HG03442 (cell line): ENCODE measurements at regions not wholly inside any gene's neighbourhood (a gene's known extent, or its start where the extent isn't known, plus 50 kb on each side); places are given as distances from the start of the nearest gene placed in this dataset.
"Not testable (repeated sequence)": the region's sequence is repeated elsewhere in the genome, so short reads cannot be mapped to it uniquely, and the experiment has no call there.

Source experiments
- ATAC-seq: cut with Tn5 transposase; IDR thresholded peaks from one replicate; pipeline ENCODE4 v1.9.1; 2021; ENCODE audit warnings: mild to moderate bottlenecking, moderate library complexity; ENCODE audit not compliant: unreplicated experiment

DNA sequence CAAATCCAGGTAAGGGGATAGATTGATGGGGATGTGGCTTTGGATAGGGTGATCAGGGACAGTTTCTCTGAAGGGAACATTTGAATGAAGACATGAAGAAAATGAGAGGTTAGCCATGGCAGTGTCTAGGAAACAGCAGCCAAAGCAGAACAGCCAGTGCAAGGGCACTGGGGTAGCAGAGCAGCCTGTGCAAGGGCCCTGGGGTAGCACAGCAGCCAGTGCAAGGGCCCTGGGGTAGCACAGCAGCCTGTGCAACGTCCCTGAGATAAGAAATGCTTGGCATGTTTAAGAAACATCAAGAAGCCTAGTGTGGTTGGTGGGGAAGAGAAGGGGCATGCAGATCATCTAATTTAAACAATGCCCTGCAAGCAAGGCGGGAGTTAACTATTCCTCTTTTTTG is 128.5 kb downstream of the IRX5 start:
- ATAC-seq, result no peak

DNA sequence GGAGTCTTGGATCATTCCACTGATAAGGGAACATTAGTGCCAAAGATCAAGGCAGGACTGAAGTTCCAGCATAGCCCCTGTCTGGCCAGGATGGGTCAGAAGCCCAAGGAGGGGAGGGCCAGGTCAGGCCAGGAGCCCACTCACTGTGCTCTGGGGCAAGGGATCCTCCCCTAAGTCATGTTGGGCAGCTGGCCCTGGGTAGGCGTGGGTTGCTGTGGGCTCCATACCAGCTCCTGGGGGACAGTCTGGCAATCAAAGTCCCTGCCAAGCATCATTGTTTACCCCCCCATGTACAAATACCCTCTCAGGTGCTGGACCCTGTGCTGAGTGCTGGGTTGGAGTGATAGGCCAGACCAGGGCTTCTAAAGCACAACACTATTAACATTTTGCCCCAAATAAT is 130.5 kb downstream of the IRX5 start:
- ATAC-seq, result no peak

DNA sequence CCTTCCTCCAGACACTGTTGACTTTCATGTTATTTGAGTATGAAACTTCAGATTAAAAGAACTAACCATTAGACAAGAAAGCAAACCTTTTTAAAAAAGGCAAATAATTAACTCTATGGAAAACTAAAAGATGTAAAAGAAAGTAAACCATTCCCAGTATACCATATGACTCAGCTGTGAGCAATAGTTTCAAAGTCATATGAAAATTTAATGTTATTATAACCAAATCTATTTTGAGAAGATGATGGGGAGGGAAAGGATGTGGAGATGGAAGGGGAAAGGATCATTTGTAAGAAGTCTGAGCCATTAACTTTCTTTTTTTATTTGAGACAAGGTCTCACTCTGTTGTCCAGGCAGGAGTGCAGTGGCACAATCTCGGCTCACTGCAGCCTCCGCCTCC is 131.8 kb downstream of the IRX5 start:
- ATAC-seq, result no peak

DNA sequence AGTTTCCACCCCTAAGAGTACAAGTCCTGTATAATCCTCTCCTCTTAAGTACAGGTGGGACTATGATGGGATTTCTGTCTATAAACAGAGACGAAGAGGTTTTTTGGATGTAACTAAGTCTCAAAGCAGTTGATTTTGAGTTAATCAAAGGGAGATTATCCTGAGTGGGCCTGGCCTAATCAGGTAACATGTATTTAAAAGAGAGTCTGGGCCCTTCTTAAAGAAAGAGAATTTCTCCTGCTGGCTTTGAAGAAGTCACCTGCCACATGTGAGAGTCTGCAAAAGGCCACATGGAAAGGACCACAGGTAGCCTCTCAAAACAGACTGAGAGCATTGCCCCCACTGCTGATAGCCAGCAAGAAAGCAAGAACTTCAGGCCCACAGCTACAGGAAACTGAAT is 142.3 kb downstream of the IRX5 start:
- no peak for ATAC-seq

- no peak for ATAC-seq
These were observed 143.2 kb downstream of the IRX5 start for GRCh38 chr16:55073830-55074229.

- not testable (repeated sequence) for ATAC-seq
These were observed 144.5 kb downstream of the IRX5 start for GRCh38 chr16:55075208-55075607.

DNA sequence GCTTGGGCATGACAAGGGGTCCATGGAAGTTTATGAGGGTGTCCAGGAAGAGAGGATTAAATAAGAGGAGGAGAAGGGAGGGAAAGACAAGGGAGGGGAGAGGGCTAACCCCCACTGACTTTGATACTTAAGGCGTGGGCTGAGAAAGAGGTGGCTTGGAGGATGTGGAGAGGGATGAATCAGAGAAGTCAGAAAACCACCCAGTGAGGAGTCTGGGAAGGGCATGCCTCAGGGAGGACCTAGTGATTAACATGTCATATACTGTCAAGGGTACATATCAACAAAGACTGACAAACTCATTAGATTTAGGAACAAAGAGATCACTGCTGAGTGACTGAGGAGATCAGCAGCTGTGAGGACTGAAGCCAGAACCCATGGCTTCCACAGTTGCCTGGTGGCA is 145.4 kb downstream of the IRX5 start:
- ATAC-seq, result no peak

DNA sequence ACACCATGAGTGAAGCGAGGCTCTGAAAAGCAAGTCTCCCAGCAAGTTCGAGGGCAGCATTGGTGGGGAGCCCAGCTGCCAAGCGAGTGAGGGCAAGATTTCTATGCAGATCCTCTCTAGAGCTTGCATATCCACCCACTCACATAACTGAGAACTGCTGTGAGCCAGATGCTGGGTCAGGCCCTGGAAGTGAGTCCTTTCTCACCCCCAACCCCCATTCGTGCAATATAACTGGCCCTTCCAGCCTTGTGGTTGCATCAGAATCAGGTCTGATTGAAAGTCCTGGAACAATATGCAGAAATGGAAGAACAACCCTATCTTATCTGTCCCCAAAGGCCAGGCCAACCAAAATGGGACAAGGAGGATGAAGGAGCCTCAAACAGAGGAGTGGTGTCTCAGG is 146.6 kb downstream of the IRX5 start:
- no peak for ATAC-seq

GRCh38 chr16:55078153-55078552 is 147.5 kb downstream of the IRX5 start:
- ATAC-seq, result no peak

DNA sequence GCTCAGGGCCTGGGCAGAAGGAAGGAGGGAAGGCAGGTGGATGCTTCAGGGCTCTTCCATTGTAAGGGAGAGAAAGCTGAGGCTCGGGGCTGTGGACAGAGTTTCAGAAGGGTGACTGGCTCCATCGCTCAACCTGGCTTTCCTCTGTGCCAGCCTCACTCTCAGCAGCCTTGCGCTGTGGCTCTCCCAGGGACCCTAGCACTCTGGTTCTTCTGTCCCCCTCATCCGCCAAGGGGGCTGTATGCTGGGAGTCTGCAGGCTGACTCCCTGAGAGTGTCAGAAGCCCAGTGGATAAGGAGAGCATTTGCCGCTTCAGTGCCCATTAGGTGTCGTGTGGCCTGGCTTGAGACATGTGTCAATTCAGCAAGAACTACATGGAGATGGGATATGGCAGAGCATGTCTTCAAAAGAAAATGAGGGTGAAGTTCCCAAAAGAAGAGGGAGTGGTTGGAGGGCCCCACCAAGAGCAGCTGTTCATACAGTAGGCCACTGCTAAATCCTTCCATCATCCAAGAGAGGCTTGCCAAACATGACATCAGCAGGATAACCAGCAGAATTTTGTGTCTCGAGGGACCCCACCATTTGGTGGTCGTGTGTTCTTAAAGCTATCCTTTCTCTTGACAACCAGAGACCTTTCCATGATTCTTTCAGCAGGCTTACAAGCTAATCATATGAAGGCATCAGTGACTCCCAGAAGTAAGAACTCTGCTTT is 148.2 kb downstream of the IRX5 start:
- no peak for ATAC-seq

GRCh38 chr16:55081622-55082590 is 151.2 kb downstream of the IRX5 start:
- ATAC-seq, result no peak

GRCh38 chr16:55082591-55082976 is 151.9 kb downstream of the IRX5 start:
- ATAC-seq, result no peak

DNA sequence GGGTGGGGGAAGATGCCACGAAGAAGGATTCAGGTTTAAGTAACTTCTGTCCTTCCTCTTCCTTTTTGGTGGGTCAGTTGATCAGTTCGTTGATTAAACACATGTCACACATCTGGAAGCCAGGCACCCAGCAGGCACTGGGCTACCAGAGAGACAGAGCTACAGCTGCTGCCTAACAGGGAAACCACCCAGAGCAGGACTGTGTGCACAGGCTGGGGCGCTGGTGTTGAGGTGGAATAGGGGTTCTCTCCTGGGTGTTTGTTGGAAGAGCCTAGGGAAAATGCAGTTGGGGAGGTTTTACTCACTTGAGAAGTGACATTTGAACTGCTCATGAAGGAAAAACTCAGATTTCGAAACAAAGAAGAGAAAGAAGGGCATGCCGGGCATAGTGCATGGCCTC is 152.4 kb downstream of the IRX5 start:
- ATAC-seq, result no peak

- ATAC-seq, result no peak
These were observed 157.4 kb downstream of the IRX5 start for GRCh38 chr16:55088098-55088497.

DNA sequence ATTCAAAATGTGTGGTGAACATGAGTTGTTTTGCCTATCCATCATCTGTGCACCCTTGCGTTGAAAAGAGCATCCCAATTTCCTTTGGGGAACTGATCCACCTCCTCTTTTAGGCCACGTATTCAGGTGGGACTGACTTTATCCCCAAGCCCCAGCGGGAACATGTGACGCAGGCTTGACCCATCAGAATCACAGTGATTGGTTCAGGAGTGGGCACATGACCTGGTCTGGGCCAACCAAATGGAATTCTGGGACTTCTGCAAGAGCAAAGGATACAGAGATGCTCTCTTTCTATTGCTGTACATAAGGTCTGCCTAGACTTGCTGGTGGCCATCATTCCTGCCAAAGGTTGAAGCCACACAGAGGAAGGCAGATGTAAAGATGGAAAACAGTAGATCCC is 158.9 kb downstream of the IRX5 start:
- ATAC-seq, result no peak

GRCh38 chr16:55091213-55091870 is 160.7 kb downstream of the IRX5 start:
- no peak for ATAC-seq

- ATAC-seq, result no peak
These were observed 161.2 kb downstream of the IRX5 start for GRCh38 chr16:55091871-55092230.

DNA sequence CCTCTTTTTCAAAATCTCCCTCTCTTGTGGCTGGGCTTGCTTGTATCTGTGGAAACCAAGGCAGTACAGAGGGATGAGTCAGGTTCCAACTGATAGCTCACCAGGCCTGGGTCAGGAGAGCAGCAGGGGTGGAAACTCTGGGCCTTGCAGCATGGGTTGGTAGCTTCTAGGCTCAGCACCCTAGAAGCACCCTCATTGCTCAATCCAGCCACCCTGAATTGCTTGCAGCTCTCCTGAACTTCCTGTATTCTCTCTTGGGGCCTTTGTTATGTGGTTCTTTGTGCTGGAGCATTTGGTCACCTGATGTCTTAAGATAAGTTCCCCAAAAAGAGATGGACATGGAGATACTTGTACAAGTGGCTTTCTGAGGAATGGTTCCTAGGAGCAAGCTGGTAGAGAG is 169.4 kb downstream of the IRX5 start:
- no peak for ATAC-seq

DNA sequence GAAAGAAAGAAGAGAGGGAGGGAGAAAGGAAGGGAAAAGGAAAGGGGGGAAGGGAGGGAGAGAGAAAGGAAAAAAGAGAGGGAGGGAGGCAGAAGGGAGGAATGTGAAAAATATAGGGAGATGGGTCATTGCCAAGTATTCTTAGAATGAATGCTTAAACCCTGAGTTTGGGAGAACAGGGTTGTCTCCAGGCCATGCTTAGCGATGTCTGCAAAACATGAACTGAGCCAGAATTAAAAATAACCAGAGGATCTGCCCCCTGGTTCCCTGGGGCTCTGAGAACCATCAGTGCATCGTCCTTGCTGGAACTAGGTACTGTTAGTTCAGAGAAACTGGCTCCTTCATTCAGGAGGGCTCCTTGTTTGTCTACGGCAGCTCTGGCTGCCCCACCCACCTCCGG is 170.4 kb downstream of the IRX5 start:
- ATAC-seq, result no peak

GRCh38 chr16:55102077-55102476 is 171.4 kb downstream of the IRX5 start:
- no peak for ATAC-seq

GRCh38 chr16:55102531-55102930 is 171.9 kb downstream of the IRX5 start:
- ATAC-seq, result no peak

DNA sequence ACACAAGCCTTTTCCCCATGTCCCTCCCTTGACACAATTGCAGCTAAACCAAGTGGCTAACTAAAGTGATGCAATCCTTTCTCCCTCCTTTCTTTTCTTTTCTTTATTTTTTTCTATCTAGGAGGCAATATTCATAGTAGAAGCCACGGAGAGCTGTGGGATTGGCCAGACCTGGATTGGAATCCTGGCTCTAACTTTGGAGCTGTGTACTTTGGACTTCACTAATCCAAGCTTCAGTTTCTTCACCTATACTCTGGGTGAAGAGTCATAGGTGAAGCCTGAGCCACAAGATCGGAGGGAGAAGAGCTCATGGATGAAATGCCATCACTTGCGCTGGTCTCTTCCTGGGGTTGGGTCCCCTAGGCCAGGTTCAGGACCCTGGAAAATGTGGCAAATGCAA is 177.2 kb downstream of the IRX5 start:
- no peak for ATAC-seq
